Activated CD8-positive, alpha-beta memory T cell treated with anti-CD3 and anti-CD28 coated beads, Interleukin-2, amount 10 ng/mL, durations not matched to agents 7 days and 5 days (primary cell): ENCODE measurements at regions not wholly inside any gene's neighbourhood (a gene's known extent, or its start where the extent isn't known, plus 50 kb on each side); places are given as distances from the start of the nearest gene placed in this dataset.
"Not testable (repeated sequence)": the region's sequence is repeated elsewhere in the genome, so short reads cannot be mapped to it uniquely, and the experiment has no call there.

Experiments used
- ATAC-seq: fragments of 150-1000 bp; cut with Tn5 transposase; one replicate; pipeline ENCODE4 v1.10.0; 2021; ENCODE audit warnings: moderate library complexity
- CTCF ChIA-PET: fragments of 350-600 bp; sonication (Branson Sonifier 250); formaldehyde crosslinking; loops from one replicate; lab custom pipeline; 2021; ENCODE audit warnings: antibody characterized with exemption; lab: Charles Lee
- DNase-seq: peaks from one replicate; pipeline ENCODE4 v3.0.0-alpha.2; 2020
- H3K27ac Mint-ChIP-seq: one replicate; pipeline ENCODE4 v1.8.0; 2021; ENCODE audit warnings: mild to moderate bottlenecking, mixed read lengths
- H3K27me3 Mint-ChIP-seq: one replicate; pipeline ENCODE4 v1.8.0; 2021; ENCODE audit warnings: mixed read lengths
- H3K36me3 Mint-ChIP-seq: one replicate; pipeline ENCODE4 v1.8.0; 2021; ENCODE audit warnings: mild to moderate bottlenecking, mixed read lengths
- H3K4me1 Mint-ChIP-seq: one replicate; pipeline ENCODE4 v1.8.0; 2021; ENCODE audit warnings: mixed read lengths
- H3K4me3 Mint-ChIP-seq: one replicate; pipeline ENCODE4 v1.8.0; 2021; ENCODE audit warnings: mild to moderate bottlenecking, moderate library complexity, mixed read lengths
- H3K9me3 Mint-ChIP-seq: one replicate; pipeline ENCODE4 v1.8.0; 2022; ENCODE audit warnings: low read depth, mixed read lengths

- CTCF ChIA-PET = no interaction called here
- no peaks in the 10 kb centered on the region for H3K36me3 Mint-ChIP-seq
- H3K4me3 Mint-ChIP-seq = no peak overlapping the region
- H3K4me1 Mint-ChIP-seq = no peaks in the 10 kb centered on the region
- peaks cover 15% of the 10 kb centered on the region for H3K27me3 Mint-ChIP-seq
- DNase-seq (no peak), ATAC-seq (no peak)
- H3K27ac Mint-ChIP-seq = no peak overlapping the region
- no peaks in the 10 kb centered on the region for H3K9me3 Mint-ChIP-seq
Measured at GRCh38 chr1:157304271-157304670, 166.1 kb upstream of the ETV3 start.

- no peaks in the 10 kb centered on the region for H3K9me3 Mint-ChIP-seq
- peaks cover 22% of the 10 kb centered on the region for H3K27me3 Mint-ChIP-seq
- CTCF ChIA-PET = no interaction called here
- DNase-seq (no peak), ATAC-seq (no peak)
- no peaks in the 10 kb centered on the region for H3K4me1 Mint-ChIP-seq
- no peak overlapping the region for H3K4me3 Mint-ChIP-seq
- H3K36me3 Mint-ChIP-seq = no peaks in the 10 kb centered on the region
- H3K27ac Mint-ChIP-seq = no peak overlapping the region
Measured at GRCh38 chr1:157302724-157303123, 164.5 kb upstream of the ETV3 start.

- H3K4me1 Mint-ChIP-seq = no peaks in the 10 kb centered on the region
- H3K27ac Mint-ChIP-seq = no peak overlapping the region
- no peak overlapping the region for H3K4me3 Mint-ChIP-seq
- no peaks in the 10 kb centered on the region for H3K9me3 Mint-ChIP-seq
- peaks cover 26% of the 10 kb centered on the region for H3K27me3 Mint-ChIP-seq
- CTCF ChIA-PET = no interaction called here
- DNase-seq = no peak
- H3K36me3 Mint-ChIP-seq = no peaks in the 10 kb centered on the region
- ATAC-seq = no peak
Measured at GRCh38 chr1:157302199-157302497, 164.0 kb upstream of the ETV3 start.

GRCh38 chr1:157301477-157302198 lies 163.4 kb upstream of the ETV3 start:
- Mint-ChIP-seq H3K27ac (no peak overlapping the region), H3K9me3 (no peaks in the 10 kb centered on the region), H3K27me3 (peaks cover 27% of the 10 kb centered on the region), H3K4me3 (no peak overlapping the region), H3K4me1 (no peaks in the 10 kb centered on the region), H3K36me3 (no peaks in the 10 kb centered on the region)
- ATAC-seq = no peak
- CTCF ChIA-PET = no interaction called here
- no peak for DNase-seq

GRCh38 chr1:157294387-157295145 lies 156.4 kb upstream of the ETV3 start:
- H3K36me3 Mint-ChIP-seq, H3K9me3 Mint-ChIP-seq, H3K27ac Mint-ChIP-seq, CTCF ChIA-PET, DNase-seq, ATAC-seq, H3K4me1 Mint-ChIP-seq, H3K4me3 Mint-ChIP-seq: not testable (repeated sequence)
- peaks cover 42% of the 10 kb centered on the region for H3K27me3 Mint-ChIP-seq

- no peaks in the 10 kb centered on the region for H3K4me1 Mint-ChIP-seq
- DNase-seq = no peak
- ATAC-seq = no peak
- CTCF ChIA-PET = no interaction called here
- H3K4me3 Mint-ChIP-seq = no peak overlapping the region
- H3K27me3 Mint-ChIP-seq = peaks cover 39% of the 10 kb centered on the region
- no peaks in the 10 kb centered on the region for H3K9me3 Mint-ChIP-seq
- H3K36me3 Mint-ChIP-seq = no peaks in the 10 kb centered on the region
- H3K27ac Mint-ChIP-seq = no peak overlapping the region
Measured at GRCh38 chr1:157292809-157293564, 154.8 kb upstream of the ETV3 start.

GRCh38 chr1:157292302-157292701 lies 154.1 kb upstream of the ETV3 start:
- no peak overlapping the region for H3K27ac Mint-ChIP-seq
- H3K4me1 Mint-ChIP-seq = no peaks in the 10 kb centered on the region
- H3K9me3 Mint-ChIP-seq = no peaks in the 10 kb centered on the region
- H3K27me3 Mint-ChIP-seq = peaks cover 38% of the 10 kb centered on the region
- DNase-seq (no peak), ATAC-seq (no peak)
- no peak overlapping the region for H3K4me3 Mint-ChIP-seq
- CTCF ChIA-PET = no interaction called here
- H3K36me3 Mint-ChIP-seq = no peaks in the 10 kb centered on the region

GRCh38 chr1:157291083-157291482 lies 152.9 kb upstream of the ETV3 start:
- DNase-seq = no peak
- Mint-ChIP-seq H3K27ac (no peak overlapping the region), H3K36me3 (no peaks in the 10 kb centered on the region), H3K27me3 (peaks cover 33% of the 10 kb centered on the region), H3K4me1 (no peaks in the 10 kb centered on the region), H3K4me3 (no peak overlapping the region), H3K9me3 (no peaks in the 10 kb centered on the region)
- CTCF ChIA-PET = no interaction called here
- ATAC-seq = no peak

- Mint-ChIP-seq H3K4me3 (no peak overlapping the region), H3K36me3 (no peaks in the 10 kb centered on the region), H3K27me3 (peaks cover 23% of the 10 kb centered on the region), H3K4me1 (no peaks in the 10 kb centered on the region), H3K27ac (no peak overlapping the region), H3K9me3 (no peaks in the 10 kb centered on the region)
- ATAC-seq = no peak
- CTCF ChIA-PET = no interaction called here
- DNase-seq = no peak
Measured at GRCh38 chr1:157289424-157290105, 151.4 kb upstream of the ETV3 start.

- no peak overlapping the region for H3K4me3 Mint-ChIP-seq
- CTCF ChIA-PET = no interaction called here
- H3K9me3 Mint-ChIP-seq = no peaks in the 10 kb centered on the region
- H3K27ac Mint-ChIP-seq = no peak overlapping the region
- no peaks in the 10 kb centered on the region for H3K4me1 Mint-ChIP-seq
- no peak for DNase-seq
- ATAC-seq = no peak
- H3K27me3 Mint-ChIP-seq = peaks cover 28% of the 10 kb centered on the region
- H3K36me3 Mint-ChIP-seq = no peaks in the 10 kb centered on the region
Measured at GRCh38 chr1:157288996-157289395, 150.8 kb upstream of the ETV3 start.

GRCh38 chr1:157288492-157288891 lies 150.3 kb upstream of the ETV3 start:
- Mint-ChIP-seq H3K9me3 (no peaks in the 10 kb centered on the region), H3K36me3 (no peaks in the 10 kb centered on the region), H3K27ac (no peak overlapping the region), H3K4me1 (no peaks in the 10 kb centered on the region), H3K4me3 (no peak overlapping the region), H3K27me3 (peaks cover 30% of the 10 kb centered on the region)
- CTCF ChIA-PET = no interaction called here
- DNase-seq (no peak), ATAC-seq (no peak)

GRCh38 chr1:157288006-157288405 lies 149.8 kb upstream of the ETV3 start:
- Mint-ChIP-seq H3K9me3 (no peaks in the 10 kb centered on the region), H3K36me3 (no peaks in the 10 kb centered on the region), H3K4me1 (no peaks in the 10 kb centered on the region), H3K4me3 (no peak overlapping the region), H3K27me3 (peaks cover 34% of the 10 kb centered on the region), H3K27ac (no peak overlapping the region)
- CTCF ChIA-PET = no interaction called here
- no peak for DNase-seq
- ATAC-seq = no peak

GRCh38 chr1:157287462-157287861 lies 149.3 kb upstream of the ETV3 start:
- Mint-ChIP-seq H3K4me1 (no peaks in the 10 kb centered on the region), H3K4me3 (no peak overlapping the region), H3K9me3 (no peaks in the 10 kb centered on the region), H3K27me3 (peaks cover 39% of the 10 kb centered on the region), H3K36me3 (no peaks in the 10 kb centered on the region), H3K27ac (no peak overlapping the region)
- ATAC-seq (no peak), DNase-seq (no peak)
- CTCF ChIA-PET = no interaction called here
